AG09319 (cell line): ENCODE measurements at regions not wholly inside any gene's neighbourhood (a gene's known extent, or its start where the extent isn't known, plus 50 kb on each side); places are given as distances from the start of the nearest gene placed in this dataset.

Experiments
- DNase-seq: peaks from one replicate; pipeline ENCODE4 v3.0.0-alpha.2; 2010; ENCODE audit warnings: low read depth; ENCODE audit errors: extremely low read depth
- TF ChIP-seq, protein P1 (sequence below): IDR thresholded peaks from 2 replicates; pipeline ENCODE4 v1.5.1; 2011; ENCODE audit warnings: low read depth, mild to moderate bottlenecking, inconsistent platforms, low read length, moderate library complexity

- TF ChIP-seq, protein P1, sequence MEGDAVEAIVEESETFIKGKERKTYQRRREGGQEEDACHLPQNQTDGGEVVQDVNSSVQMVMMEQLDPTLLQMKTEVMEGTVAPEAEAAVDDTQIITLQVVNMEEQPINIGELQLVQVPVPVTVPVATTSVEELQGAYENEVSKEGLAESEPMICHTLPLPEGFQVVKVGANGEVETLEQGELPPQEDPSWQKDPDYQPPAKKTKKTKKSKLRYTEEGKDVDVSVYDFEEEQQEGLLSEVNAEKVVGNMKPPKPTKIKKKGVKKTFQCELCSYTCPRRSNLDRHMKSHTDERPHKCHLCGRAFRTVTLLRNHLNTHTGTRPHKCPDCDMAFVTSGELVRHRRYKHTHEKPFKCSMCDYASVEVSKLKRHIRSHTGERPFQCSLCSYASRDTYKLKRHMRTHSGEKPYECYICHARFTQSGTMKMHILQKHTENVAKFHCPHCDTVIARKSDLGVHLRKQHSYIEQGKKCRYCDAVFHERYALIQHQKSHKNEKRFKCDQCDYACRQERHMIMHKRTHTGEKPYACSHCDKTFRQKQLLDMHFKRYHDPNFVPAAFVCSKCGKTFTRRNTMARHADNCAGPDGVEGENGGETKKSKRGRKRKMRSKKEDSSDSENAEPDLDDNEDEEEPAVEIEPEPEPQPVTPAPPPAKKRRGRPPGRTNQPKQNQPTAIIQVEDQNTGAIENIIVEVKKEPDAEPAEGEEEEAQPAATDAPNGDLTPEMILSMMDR, result no peak
- DNase-seq, result no peak
Observed at GRCh38 chr2:128876986-128877983, 558.6 kb upstream of the HS6ST1 start.

DNA sequence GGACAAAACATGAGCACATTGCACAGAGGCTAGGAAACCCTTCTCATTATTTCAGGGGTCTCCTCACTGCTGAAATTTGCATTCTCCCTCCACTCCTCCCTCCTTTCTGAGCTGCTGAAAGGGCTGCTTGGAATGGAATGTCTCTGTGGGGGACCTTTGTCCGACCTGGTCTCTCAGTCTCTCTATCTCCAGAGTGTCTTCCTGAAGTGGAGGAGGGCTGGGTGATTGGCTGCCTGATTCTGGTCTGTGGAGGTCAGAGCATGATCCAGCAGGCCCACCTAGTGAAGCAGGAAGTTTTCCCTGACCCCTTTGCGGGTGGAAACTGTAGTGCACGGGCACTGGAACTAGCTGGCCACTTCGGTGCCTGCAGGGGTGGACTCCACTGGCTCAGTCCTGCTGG lies 560.5 kb upstream of the HS6ST1 start:
- no peak for DNase-seq
- TF ChIP-seq, protein P1, result no peak

DNA sequence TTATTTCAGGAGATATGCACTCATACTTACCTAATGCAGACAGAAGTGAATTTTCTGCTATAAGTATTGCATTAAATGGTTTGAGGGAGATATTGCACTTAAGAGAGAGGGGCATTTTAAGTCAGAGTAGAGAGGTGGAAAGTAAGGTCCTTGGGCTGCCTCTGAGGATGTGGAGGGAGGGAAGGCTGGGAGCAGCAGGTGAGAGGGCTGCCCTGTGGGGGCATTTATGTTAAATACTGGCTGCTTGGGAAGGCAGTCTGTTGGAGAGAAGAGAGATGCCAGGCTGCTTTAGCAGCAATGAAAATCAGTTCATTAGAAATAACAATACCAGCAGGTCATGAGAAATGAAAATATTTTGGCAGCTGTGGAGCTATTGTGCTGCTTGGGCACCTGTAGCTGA lies 576.2 kb upstream of the HS6ST1 start:
- TF ChIP-seq, protein P1, result no peak
- no peak for DNase-seq

DNA sequence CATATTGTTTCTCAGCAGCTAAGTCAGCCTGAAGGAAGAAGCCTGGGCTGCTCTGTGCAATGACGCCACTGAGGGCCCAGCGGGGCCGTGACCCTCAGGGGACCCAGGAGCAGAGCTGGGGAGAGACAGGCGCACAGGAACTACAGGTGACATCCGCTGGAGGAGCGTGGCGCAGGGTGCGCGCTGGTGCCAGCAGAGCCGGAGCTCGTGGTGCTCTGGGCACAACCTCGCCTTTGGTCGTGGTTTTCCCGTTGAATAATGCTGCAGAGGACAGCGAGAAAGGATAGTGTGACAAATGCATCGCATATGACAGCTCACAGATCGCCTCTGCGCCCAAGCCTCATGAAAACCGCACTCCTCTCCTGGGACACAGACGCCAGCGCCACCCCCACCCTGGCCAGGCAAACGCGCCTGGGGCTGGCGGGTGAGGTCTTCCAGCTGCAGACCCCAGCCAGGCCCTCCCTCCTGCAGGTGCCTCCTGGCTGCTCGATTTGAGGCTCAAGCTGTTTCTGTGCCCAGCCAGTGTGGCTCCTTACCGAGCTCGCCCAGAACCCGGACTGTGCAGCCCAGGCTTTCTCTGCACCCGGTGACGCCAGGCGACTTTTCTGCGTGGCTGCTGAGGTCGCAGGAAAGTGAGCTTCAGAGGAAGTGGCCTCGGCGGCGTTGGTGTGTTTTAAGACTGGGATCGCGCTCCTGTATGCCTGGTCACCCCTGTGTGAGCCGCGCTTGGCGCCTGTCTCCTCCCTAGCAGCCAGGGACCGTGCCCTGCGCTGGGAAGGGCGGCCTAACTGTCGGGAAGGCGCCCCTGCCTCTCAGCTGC lies 583.1 kb upstream of the HS6ST1 start:
- TF ChIP-seq, protein P1, result no peak
- DNase-seq, result no peak

- TF ChIP-seq, protein P1, result no peak
- DNase-seq, result no peak
Observed at GRCh38 chr2:128903637-128904036, 585.0 kb upstream of the HS6ST1 start.

DNA sequence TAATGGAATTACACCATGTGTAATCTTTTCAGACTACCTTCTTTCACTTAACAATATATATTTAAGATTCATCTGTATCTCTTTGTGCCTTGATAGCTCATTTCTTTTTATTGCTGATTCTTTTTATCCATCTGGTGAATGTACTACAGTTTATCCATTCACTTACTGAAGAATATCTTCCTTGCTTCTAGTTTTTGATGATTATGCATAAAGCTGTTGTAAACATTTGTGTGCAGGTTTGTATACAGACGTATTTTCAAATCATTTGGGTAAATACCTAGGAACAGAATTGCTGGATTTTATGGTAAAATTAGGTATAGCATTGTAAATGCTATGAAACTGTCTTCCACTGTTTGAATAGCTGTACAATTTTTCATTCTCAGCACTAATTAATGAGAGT lies 592.6 kb upstream of the HS6ST1 start:
- no peak for DNase-seq
- TF ChIP-seq, protein P1, result no peak

DNA sequence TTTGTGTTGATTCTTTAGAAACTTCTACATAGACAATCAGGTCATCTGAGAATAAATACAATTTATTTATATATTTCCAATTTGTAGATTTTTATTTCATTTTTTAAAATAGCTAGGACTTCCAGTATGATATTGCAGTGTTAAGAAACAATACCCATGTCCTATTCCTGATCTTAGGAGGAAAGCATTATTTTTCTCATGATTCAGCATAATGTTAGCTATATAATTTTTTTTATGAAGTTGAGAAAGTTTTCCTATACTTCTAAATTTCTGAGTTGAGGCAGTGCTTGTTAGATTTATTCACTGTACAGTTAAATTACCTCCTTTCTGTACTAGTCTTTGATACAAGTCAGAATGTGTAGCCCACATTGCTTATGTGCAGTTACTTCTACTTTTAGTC lies 595.7 kb upstream of the HS6ST1 start:
- TF ChIP-seq, protein P1, result no peak
- no peak for DNase-seq
